H9 (cell line): ENCODE measurements at regions not wholly inside any gene's neighbourhood (a gene's known extent, or its start where the extent isn't known, plus 50 kb on each side); places are given as distances from the start of the nearest gene placed in this dataset.

ENCODE experiments used
- DNase-seq: peaks from one replicate; pipeline ENCODE4 v3.0.0-alpha.2; 2017
- H2AFZ ChIP-seq: one replicate; pipeline ENCODE4 v1.6.1; 2013; ENCODE audit warnings: mild to moderate bottlenecking, low read length, control low read depth, moderate library complexity
- H2AK5ac ChIP-seq: 2 replicates; pipeline ENCODE4 v1.6.1; 2013; ENCODE audit warnings: low read length, control low read depth, mixed read lengths; ENCODE audit not compliant: insufficient read length
- H2BK120ac ChIP-seq: one replicate; pipeline ENCODE4 v1.6.1; 2013; ENCODE audit warnings: low read depth, mild to moderate bottlenecking, low read length, control low read depth, inconsistent platforms; ENCODE audit not compliant: poor library complexity, severe bottlenecking
- H2BK12ac ChIP-seq: 2 replicates; pipeline ENCODE4 v1.6.1; 2013; ENCODE audit warnings: low read length, control low read depth, mixed read lengths, low read depth; ENCODE audit not compliant: insufficient read length
- H2BK15ac ChIP-seq: 2 replicates; pipeline ENCODE4 v1.6.1; 2013; ENCODE audit warnings: low read depth, low read length, control low read depth
- H2BK20ac ChIP-seq: one replicate; pipeline ENCODE4 v1.6.1; 2013; ENCODE audit warnings: low read depth, mild to moderate bottlenecking, low read length, control low read depth, inconsistent platforms; ENCODE audit not compliant: poor library complexity, severe bottlenecking
- H2BK5ac ChIP-seq: 2 replicates; pipeline ENCODE4 v1.6.1; 2013; ENCODE audit warnings: low read length, control low read depth, mixed read lengths; ENCODE audit not compliant: insufficient read length
- H3K14ac ChIP-seq: 2 replicates; pipeline ENCODE4 v1.6.1; 2013; ENCODE audit warnings: low read length, control low read depth; ENCODE audit not compliant: insufficient read depth
- H3K18ac ChIP-seq: 2 replicates; pipeline ENCODE4 v1.6.1; 2013; ENCODE audit warnings: low read depth, mild to moderate bottlenecking, mixed read lengths, low read length, control low read depth; ENCODE audit not compliant: insufficient read length
- H3K23ac ChIP-seq: 2 replicates; pipeline ENCODE4 v1.6.1; 2013; ENCODE audit warnings: low read length, control low read depth, mixed read lengths, low read depth; ENCODE audit not compliant: insufficient read length
- H3K23me2 ChIP-seq: 2 replicates; pipeline ENCODE4 v1.6.1; 2013; ENCODE audit warnings: low read depth, mild to moderate bottlenecking, mixed read lengths, low read length, control low read depth; ENCODE audit not compliant: insufficient read length, poor library complexity, severe bottlenecking
- H3K27ac ChIP-seq: 2 replicates; pipeline ENCODE4 v1.5.1; 2013; ENCODE audit warnings: low read length, control low read depth, mixed read lengths, low read depth; ENCODE audit not compliant: insufficient read length
- H3K27me3 ChIP-seq: 2 replicates; pipeline ENCODE4 v1.6.1; 2013; ENCODE audit warnings: low read length, control low read depth, inconsistent platforms; ENCODE audit not compliant: insufficient read depth
- H3K4ac ChIP-seq: 2 replicates; pipeline ENCODE4 v1.6.1; 2013; ENCODE audit warnings: low read depth, mild to moderate bottlenecking, control low read depth, inconsistent platforms, low read length, moderate library complexity
- H3K4me1 ChIP-seq: 2 replicates; pipeline ENCODE4 v1.6.1; 2013; ENCODE audit warnings: low read length, control low read depth, inconsistent platforms; ENCODE audit not compliant: insufficient read depth
- H3K4me2 ChIP-seq: 2 replicates; pipeline ENCODE4 v1.6.1; 2013; ENCODE audit warnings: low read length, control low read depth, mixed read lengths; ENCODE audit not compliant: insufficient read length, insufficient read depth
- H3K56ac ChIP-seq: 2 replicates; pipeline ENCODE4 v1.6.1; 2013; ENCODE audit warnings: low read depth, mild to moderate bottlenecking, mixed read lengths, low read length, control low read depth; ENCODE audit not compliant: insufficient read length
- H3K79me1 ChIP-seq: 2 replicates; pipeline ENCODE4 v1.6.1; 2013; ENCODE audit warnings: low read depth, mild to moderate bottlenecking, moderate library complexity, low read length, control low read depth, inconsistent platforms; ENCODE audit not compliant: insufficient read depth, poor library complexity, severe bottlenecking
- H3K79me2 ChIP-seq: 2 replicates; pipeline ENCODE4 v1.6.1; 2013; ENCODE audit warnings: low read length, control low read depth, inconsistent platforms; ENCODE audit not compliant: insufficient read depth
- H3K9ac ChIP-seq: 2 replicates; pipeline ENCODE4 v1.6.1; 2013; ENCODE audit warnings: low read length, control low read depth, mixed read lengths; ENCODE audit not compliant: insufficient read length; ENCODE audit errors: extremely low read depth
- H3K9me3 ChIP-seq: one replicate; pipeline ENCODE4 v1.6.1; 2013; ENCODE audit warnings: low read depth, low read length, inconsistent platforms; ENCODE audit not compliant: control insufficient read depth
- H3T11ph ChIP-seq: one replicate; pipeline ENCODE4 v1.6.1; 2013; ENCODE audit warnings: mild to moderate bottlenecking, low read length, control low read depth, inconsistent platforms
- H4K20me1 ChIP-seq: one replicate; pipeline ENCODE4 v1.6.1; 2013; ENCODE audit not compliant: control insufficient read depth, insufficient read length, insufficient read depth
- H4K5ac ChIP-seq: 2 replicates; pipeline ENCODE4 v1.6.1; 2013; ENCODE audit warnings: low read depth, mild to moderate bottlenecking, mixed read lengths, low read length, control low read depth; ENCODE audit not compliant: insufficient read length
- H4K8ac ChIP-seq: replicated peaks from 2 replicates; pipeline ENCODE4 v1.6.1; 2013; ENCODE audit warnings: low read length, control low read depth, mixed read lengths, low read depth; ENCODE audit not compliant: insufficient read length
- H4K91ac ChIP-seq: 2 replicates; pipeline ENCODE4 v1.6.1; 2013; ENCODE audit warnings: low read depth, mild to moderate bottlenecking, moderate library complexity, mixed read lengths, low read length, control low read depth; ENCODE audit not compliant: insufficient read length
- H3K27ac Mint-ChIP-seq, 3 experiments: 2 replicates in 2 of 3; 3 replicates in 1 of 3; pipeline ENCODE4 v1.8.0; 2020 to 2021; ENCODE audit warnings: mixed read lengths in 3 of 3, mild to moderate bottlenecking in 1 of 3, moderate library complexity in 1 of 3
- H3K27me3 Mint-ChIP-seq: 2 replicates; pipeline ENCODE4 v1.8.0; 2021; ENCODE audit warnings: low read depth, mild to moderate bottlenecking, moderate library complexity, mixed read lengths
- H3K36me3 Mint-ChIP-seq, 3 experiments: 2 replicates in 2 of 3; 3 replicates in 1 of 3; pipeline ENCODE4 v1.8.0; 2020 to 2021; ENCODE audit warnings: low read depth in 3 of 3, mixed read lengths in 3 of 3; ENCODE audit not compliant: insufficient read depth in 1 of 3
- H3K4me1 Mint-ChIP-seq, 2 experiments: 2 replicates each; pipeline ENCODE4 v1.8.0; 2020; ENCODE audit warnings: mixed read lengths in 2 of 2
- H3K4me3 Mint-ChIP-seq, 2 experiments: 2 replicates in 1 of 2; 3 replicates in 1 of 2; pipeline ENCODE4 v1.8.0; 2020 to 2021; ENCODE audit warnings: mild to moderate bottlenecking in 2 of 2, mixed read lengths in 2 of 2, moderate library complexity in 1 of 2
- H3K9me3 Mint-ChIP-seq, 2 experiments: 2 replicates in 1 of 2; 3 replicates in 1 of 2; pipeline ENCODE4 v1.8.0; 2020; ENCODE audit warnings: mild to moderate bottlenecking in 2 of 2, mixed read lengths in 2 of 2, moderate library complexity in 1 of 2
- CTCF ChIP-seq: fragments of 200-600 bp; sonication (generic); conservative IDR thresholded peaks from 3 replicates; pipeline ENCODE4 v1.8.0; 2021; ENCODE audit warnings: antibody characterized with exemption, mild to moderate bottlenecking

GRCh38 chr20:7523288-7523687 is 417.0 kb downstream of the HAO1 start:
- no peak overlapping the region for H3T11ph ChIP-seq
- no peak overlapping the region for H4K91ac ChIP-seq
- no peak overlapping the region for H3K18ac ChIP-seq
- no peak overlapping the region for H3K14ac ChIP-seq
- no peaks in the 10 kb centered on the region for H3K9me3 ChIP-seq
- H3K23me2 ChIP-seq = no peaks in the 10 kb centered on the region
- no peaks in the 10 kb centered on the region for H3K79me2 ChIP-seq
- no peaks in the 10 kb centered on the region for H3K4me1 ChIP-seq
- no peaks in the 10 kb centered on the region for H3K79me1 ChIP-seq
- Mint-ChIP-seq H3K4me1 (no peaks in the 10 kb centered on the region), H3K36me3 (no peaks in the 10 kb centered on the region; a peak in 1 of 7 replicates), H3K4me3 (no peak overlapping the region), H3K9me3 (peaks cover 4 to 5% of the 10 kb centered on the region in 2 experiments; a peak in 3 of 5 replicates), H3K27ac (no peak overlapping the region), H3K27me3 (no peaks in the 10 kb centered on the region)
- H3K4me2 ChIP-seq = no peak overlapping the region
- no peak overlapping the region for H2AK5ac ChIP-seq
- no peak overlapping the region for H2BK12ac ChIP-seq
- no peak overlapping the region for H2AFZ ChIP-seq
- H4K5ac ChIP-seq = no peak overlapping the region
- H4K8ac ChIP-seq = no peak overlapping the region
- H3K27me3 ChIP-seq = no peaks in the 10 kb centered on the region
- no peak overlapping the region for H2BK20ac ChIP-seq
- H3K27ac ChIP-seq = no peak overlapping the region
- H3K4ac ChIP-seq = no peak overlapping the region
- H2BK15ac ChIP-seq = no peak overlapping the region
- no peak overlapping the region for H3K9ac ChIP-seq
- TF ChIP-seq CTCF = no peak
- no peak overlapping the region for H3K23ac ChIP-seq
- H4K20me1 ChIP-seq = no peaks in the 10 kb centered on the region
- no peak for DNase-seq
- no peak overlapping the region for H3K56ac ChIP-seq
- no peak overlapping the region for H2BK120ac ChIP-seq
- H2BK5ac ChIP-seq = no peak overlapping the region
